ENCODE measurements at regions not wholly inside any gene's neighbourhood (a gene's known extent, or its start where the extent isn't known, plus 50 kb on each side); places are given as distances from the start of the nearest gene placed in this dataset.

GRCh38 chr21:33152732-33153130, 77.0 kb upstream of the IFNAR2 start:
- Histone ChIP-seq H3K9me3 (ENCODE audit: control insufficient read depth, low read length) (no peaks in the 10 kb centered on the region), H3K27me3 (replicated peaks; ENCODE audit: control insufficient read depth, insufficient read depth, low read length, poor library complexity, severe bottlenecking) (no peaks in the 10 kb centered on the region), H3K36me3 (ENCODE audit: control insufficient read depth, insufficient read depth, low read length) (no peaks in the 10 kb centered on the region), H3K4me1 (ENCODE audit: control insufficient read depth, insufficient read depth, low read length, poor library complexity, severe bottlenecking) (no peaks in the 10 kb centered on the region), H3K4me3 (ENCODE audit: insufficient read depth, low read depth, low read length, poor library complexity, severe bottlenecking) (no peak overlapping the region), H3K27ac (ENCODE audit: insufficient read depth, low read length, poor library complexity, severe bottlenecking) (no peak overlapping the region)
- no peak for DNase-seq

- H3K4me3 ChIP-seq (ENCODE audit: insufficient read depth, low read depth, low read length, poor library complexity, severe bottlenecking), result no peak overlapping the region
- no peak for DNase-seq
- H3K9me3 ChIP-seq (ENCODE audit: control insufficient read depth, low read length), result no peaks in the 10 kb centered on the region
- no peaks in the 10 kb centered on the region for H3K36me3 ChIP-seq (ENCODE audit: control insufficient read depth, insufficient read depth, low read length)
- H3K4me1 ChIP-seq (ENCODE audit: control insufficient read depth, insufficient read depth, low read length, poor library complexity, severe bottlenecking), result no peaks in the 10 kb centered on the region
- no peaks in the 10 kb centered on the region for H3K27me3 ChIP-seq (replicated peaks; ENCODE audit: control insufficient read depth, insufficient read depth, low read length, poor library complexity, severe bottlenecking)
- no peak overlapping the region for H3K27ac ChIP-seq (ENCODE audit: insufficient read depth, low read length, poor library complexity, severe bottlenecking)
Measured at GRCh38 chr21:33155005-33155404, 74.7 kb upstream of the IFNAR2 start.

GRCh38 chr21:33155422-33155821, 74.3 kb upstream of the IFNAR2 start:
- Histone ChIP-seq H3K27me3 (replicated peaks; ENCODE audit: control insufficient read depth, insufficient read depth, low read length, poor library complexity, severe bottlenecking) (no peaks in the 10 kb centered on the region), H3K36me3 (ENCODE audit: control insufficient read depth, insufficient read depth, low read length) (no peaks in the 10 kb centered on the region)
- no peak for DNase-seq

GRCh38 chr21:33157303-33157702, 72.4 kb upstream of the IFNAR2 start:
- Histone ChIP-seq H3K27me3 (replicated peaks; ENCODE audit: control insufficient read depth, insufficient read depth, low read length, poor library complexity, severe bottlenecking) (no peaks in the 10 kb centered on the region), H3K9me3 (ENCODE audit: control insufficient read depth, low read length) (no peaks in the 10 kb centered on the region), H3K36me3 (ENCODE audit: control insufficient read depth, insufficient read depth, low read length) (no peaks in the 10 kb centered on the region), H3K4me1 (ENCODE audit: control insufficient read depth, insufficient read depth, low read length, poor library complexity, severe bottlenecking) (no peaks in the 10 kb centered on the region), H3K27ac (ENCODE audit: insufficient read depth, low read length, poor library complexity, severe bottlenecking) (no peak overlapping the region), H3K4me3 (ENCODE audit: insufficient read depth, low read depth, low read length, poor library complexity, severe bottlenecking) (no peak overlapping the region)
- no peak for DNase-seq

More at GRCh38 chr21:33155422-33155821, 74.3 kb upstream of the IFNAR2 start:
- no peaks in the 10 kb centered on the region for H3K4me1 ChIP-seq (ENCODE audit: control insufficient read depth, insufficient read depth, low read length, poor library complexity, severe bottlenecking)
- no peak overlapping the region for H3K27ac ChIP-seq (ENCODE audit: insufficient read depth, low read length, poor library complexity, severe bottlenecking)
- H3K4me3 ChIP-seq (ENCODE audit: insufficient read depth, low read depth, low read length, poor library complexity, severe bottlenecking), result no peak overlapping the region
- no peaks in the 10 kb centered on the region for H3K9me3 ChIP-seq (ENCODE audit: control insufficient read depth, low read length)

DNA sequence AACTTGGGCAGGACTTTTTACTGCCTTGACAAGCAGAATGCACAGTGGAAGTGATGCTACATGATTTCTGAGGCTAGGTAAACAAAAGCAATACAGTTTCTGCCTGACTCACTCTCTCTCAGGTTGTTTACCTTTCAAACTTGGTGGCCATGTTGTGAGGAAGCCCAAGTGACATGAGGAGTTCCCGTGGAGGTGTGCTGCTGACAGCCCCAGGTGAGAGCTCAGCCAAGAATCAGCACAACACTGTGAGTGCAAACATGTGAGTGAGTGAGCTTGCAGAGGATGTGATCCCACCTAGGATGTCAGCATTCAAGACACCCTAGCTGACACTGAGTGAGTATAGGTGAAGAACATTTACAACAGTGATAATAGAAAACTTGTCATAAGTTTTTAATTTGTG, 71.1 kb upstream of the IFNAR2 start:
- H3K4me3 ChIP-seq (ENCODE audit: insufficient read depth, low read depth, low read length, poor library complexity, severe bottlenecking), result no peak overlapping the region
- no peaks in the 10 kb centered on the region for H3K27me3 ChIP-seq (replicated peaks; ENCODE audit: control insufficient read depth, insufficient read depth, low read length, poor library complexity, severe bottlenecking)
- no peaks in the 10 kb centered on the region for H3K36me3 ChIP-seq (ENCODE audit: control insufficient read depth, insufficient read depth, low read length)
- H3K9me3 ChIP-seq (ENCODE audit: control insufficient read depth, low read length), result no peaks in the 10 kb centered on the region
- no peaks in the 10 kb centered on the region for H3K4me1 ChIP-seq (ENCODE audit: control insufficient read depth, insufficient read depth, low read length, poor library complexity, severe bottlenecking)
- DNase-seq, result no peak
- no peak overlapping the region for H3K27ac ChIP-seq (ENCODE audit: insufficient read depth, low read length, poor library complexity, severe bottlenecking)

DNA sequence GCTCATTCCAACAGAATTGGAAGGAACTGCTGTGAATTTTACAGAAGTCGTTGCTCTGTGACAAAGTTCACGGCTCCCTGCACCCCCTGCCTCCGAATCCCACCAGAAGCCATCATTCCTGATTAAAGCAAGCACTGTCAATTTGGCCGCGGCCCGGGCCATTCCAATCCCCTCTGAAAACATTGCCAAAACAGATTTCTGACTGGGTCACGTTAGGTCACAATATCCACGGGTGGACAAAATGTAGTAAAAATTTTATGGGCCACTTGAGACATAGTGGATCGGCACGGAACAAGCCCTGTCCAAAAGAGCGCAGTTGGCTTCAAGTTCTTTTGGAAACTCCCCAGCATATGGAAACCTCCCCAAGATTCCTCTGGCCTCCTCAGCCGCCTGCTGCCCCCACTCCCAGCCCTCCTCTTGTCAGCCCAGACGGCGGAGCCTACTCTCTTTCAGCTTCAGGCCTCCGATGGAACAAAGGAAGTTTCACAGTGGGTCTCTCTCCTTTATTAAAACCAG, 67.2 kb upstream of the IFNAR2 start:
- H3K36me3 ChIP-seq (ENCODE audit: control insufficient read depth, insufficient read depth, low read length), result no peaks in the 10 kb centered on the region
- no peak overlapping the region for H3K4me3 ChIP-seq (ENCODE audit: insufficient read depth, low read depth, low read length, poor library complexity, severe bottlenecking)
- H3K4me1 ChIP-seq (ENCODE audit: control insufficient read depth, insufficient read depth, low read length, poor library complexity, severe bottlenecking), result no peaks in the 10 kb centered on the region
- DNase-seq, result no peak
- no peaks in the 10 kb centered on the region for H3K27me3 ChIP-seq (replicated peaks; ENCODE audit: control insufficient read depth, insufficient read depth, low read length, poor library complexity, severe bottlenecking)
- H3K27ac ChIP-seq (ENCODE audit: insufficient read depth, low read length, poor library complexity, severe bottlenecking), result no peak overlapping the region
- H3K9me3 ChIP-seq (ENCODE audit: control insufficient read depth, low read length), result no peaks in the 10 kb centered on the region

GRCh38 chr21:33168886-33169285, 60.9 kb upstream of the IFNAR2 start:
- no peak for DNase-seq
- H3K9me3 ChIP-seq (ENCODE audit: control insufficient read depth, low read length), result no peaks in the 10 kb centered on the region
- H3K36me3 ChIP-seq (ENCODE audit: control insufficient read depth, insufficient read depth, low read length), result no peaks in the 10 kb centered on the region
- H3K4me1 ChIP-seq (ENCODE audit: control insufficient read depth, insufficient read depth, low read length, poor library complexity, severe bottlenecking), result no peaks in the 10 kb centered on the region
- H3K27me3 ChIP-seq (replicated peaks; ENCODE audit: control insufficient read depth, insufficient read depth, low read length, poor library complexity, severe bottlenecking), result no peaks in the 10 kb centered on the region
- H3K4me3 ChIP-seq (ENCODE audit: insufficient read depth, low read depth, low read length, poor library complexity, severe bottlenecking), result no peak overlapping the region
- H3K27ac ChIP-seq (ENCODE audit: insufficient read depth, low read length, poor library complexity, severe bottlenecking), result no peak overlapping the region

- H3K36me3 ChIP-seq (ENCODE audit: control insufficient read depth, insufficient read depth, low read length), result no peaks in the 10 kb centered on the region
- no peaks in the 10 kb centered on the region for H3K27me3 ChIP-seq (replicated peaks; ENCODE audit: control insufficient read depth, insufficient read depth, low read length, poor library complexity, severe bottlenecking)
- H3K4me1 ChIP-seq (ENCODE audit: control insufficient read depth, insufficient read depth, low read length, poor library complexity, severe bottlenecking), result no peaks in the 10 kb centered on the region
- H3K27ac ChIP-seq (ENCODE audit: insufficient read depth, low read length, poor library complexity, severe bottlenecking), result no peak overlapping the region
- no peaks in the 10 kb centered on the region for H3K9me3 ChIP-seq (ENCODE audit: control insufficient read depth, low read length)
- DNase-seq, result no peak
- H3K4me3 ChIP-seq (ENCODE audit: insufficient read depth, low read depth, low read length, poor library complexity, severe bottlenecking), result no peak overlapping the region
Measured at GRCh38 chr21:33169359-33169758, 60.4 kb upstream of the IFNAR2 start.

DNA sequence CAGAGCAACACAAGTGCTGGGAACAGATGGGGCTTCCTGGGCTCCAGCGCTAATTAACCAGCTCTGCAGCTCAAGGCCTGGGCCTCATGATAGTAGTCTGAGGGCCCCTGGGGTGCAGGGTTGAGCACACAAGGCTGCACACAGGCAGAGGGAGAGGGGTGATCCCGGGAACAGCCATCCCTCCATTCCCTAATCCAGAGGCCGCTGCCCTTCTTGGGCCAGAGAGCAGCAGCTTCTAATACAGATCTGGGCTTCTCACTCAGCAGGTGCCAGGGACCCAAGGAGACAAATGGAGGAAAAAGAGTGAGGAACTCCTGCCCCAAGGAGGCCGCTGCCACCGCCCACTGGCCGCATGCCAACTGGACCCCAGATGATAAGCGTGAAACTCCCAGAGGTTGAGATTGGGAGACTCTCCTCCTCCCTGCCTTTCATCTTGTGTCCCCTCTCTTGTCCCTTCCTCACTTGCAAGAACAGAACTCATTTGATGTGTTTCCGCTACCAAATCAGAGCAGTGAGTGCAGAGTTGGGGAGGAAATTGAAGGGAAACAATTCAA, 58.0 kb upstream of the IFNAR2 start:
- no peaks in the 10 kb centered on the region for H3K9me3 ChIP-seq (ENCODE audit: control insufficient read depth, low read length)
- H3K4me3 ChIP-seq (ENCODE audit: insufficient read depth, low read depth, low read length, poor library complexity, severe bottlenecking), result no peak overlapping the region
- no peaks in the 10 kb centered on the region for H3K4me1 ChIP-seq (ENCODE audit: control insufficient read depth, insufficient read depth, low read length, poor library complexity, severe bottlenecking)
- no peaks in the 10 kb centered on the region for H3K36me3 ChIP-seq (ENCODE audit: control insufficient read depth, insufficient read depth, low read length)
- no peak overlapping the region for H3K27ac ChIP-seq (ENCODE audit: insufficient read depth, low read length, poor library complexity, severe bottlenecking)
- no peaks in the 10 kb centered on the region for H3K27me3 ChIP-seq (replicated peaks; ENCODE audit: control insufficient read depth, insufficient read depth, low read length, poor library complexity, severe bottlenecking)
- DNase-seq, result no peak

DNA sequence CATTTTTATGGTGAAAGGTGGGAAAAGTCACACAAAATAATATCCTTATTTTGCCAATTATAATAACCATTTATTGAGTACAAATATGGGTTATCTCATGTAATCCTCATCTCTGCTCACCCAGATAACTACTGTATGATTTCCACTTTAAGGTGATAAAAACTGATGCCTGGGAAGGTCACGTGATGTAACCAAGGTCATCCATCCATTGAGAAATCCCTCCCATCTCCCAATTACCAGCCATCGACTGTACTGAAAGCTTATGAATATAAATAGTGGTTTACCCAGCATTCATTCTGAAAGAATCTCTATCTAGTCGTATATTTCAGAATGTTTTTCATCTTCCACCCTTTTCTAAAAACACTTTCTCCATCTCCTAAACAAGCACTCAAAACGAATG, 55.0 kb upstream of the IFNAR2 start:
- Histone ChIP-seq H3K36me3 (ENCODE audit: control insufficient read depth, insufficient read depth, low read length) (no peaks in the 10 kb centered on the region), H3K4me1 (ENCODE audit: control insufficient read depth, insufficient read depth, low read length, poor library complexity, severe bottlenecking) (no peaks in the 10 kb centered on the region), H3K27ac (ENCODE audit: insufficient read depth, low read length, poor library complexity, severe bottlenecking) (no peak overlapping the region), H3K4me3 (ENCODE audit: insufficient read depth, low read depth, low read length, poor library complexity, severe bottlenecking) (no peak overlapping the region), H3K9me3 (ENCODE audit: control insufficient read depth, low read length) (no peaks in the 10 kb centered on the region), H3K27me3 (replicated peaks; ENCODE audit: control insufficient read depth, insufficient read depth, low read length, poor library complexity, severe bottlenecking) (no peaks in the 10 kb centered on the region)
- DNase-seq, result no peak
